GM23248 (cell line): ENCODE measurements at regions not wholly inside any gene's neighbourhood (a gene's known extent, or its start where the extent isn't known, plus 50 kb on each side); places are given as distances from the start of the nearest gene placed in this dataset.

Experiments used
- EZH2 ChIP-seq: fragments of 200-600 bp; sonication (generic); IDR thresholded peaks from 2 replicates; pipeline ENCODE4 v1.6.1; 2018; ENCODE audit warnings: antibody characterized with exemption, mild to moderate bottlenecking; ENCODE audit not compliant: insufficient read depth, poor library complexity, severe bottlenecking
- EZH2phosphoT487 ChIP-seq: fragments of 200-600 bp; sonication (generic); IDR thresholded peaks from 2 replicates; pipeline ENCODE4 v1.6.1; 2018; ENCODE audit warnings: antibody characterized with exemption, moderate library complexity, mild to moderate bottlenecking, low read depth; ENCODE audit not compliant: insufficient read depth

DNA sequence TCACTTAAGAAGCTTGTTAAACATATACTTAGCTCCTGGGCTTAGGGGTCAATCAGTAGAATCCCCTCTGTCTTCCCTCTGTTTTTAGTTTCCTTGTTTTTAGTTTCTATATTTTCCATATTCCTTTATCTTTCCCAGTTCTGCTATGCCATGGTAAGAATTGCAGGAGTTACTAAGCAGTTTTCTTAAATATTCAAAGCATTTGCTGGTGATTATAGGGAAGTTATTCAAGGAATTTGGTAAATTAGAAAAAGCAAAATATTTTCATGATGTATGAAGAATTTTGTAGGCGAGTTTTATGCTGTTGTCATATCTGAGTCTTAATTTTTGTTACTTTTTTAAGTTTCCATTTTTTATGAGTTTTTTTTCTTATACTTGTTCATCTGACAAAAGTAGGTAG is 91.6 kb upstream of the NUDT6 start:
- TF ChIP-seq EZH2 (no peak), EZH2phosphoT487 (no peak)
